Kidney (tissue), 13 donors: ENCODE measurements at regions not wholly inside any gene's neighbourhood (a gene's known extent, or its start where the extent isn't known, plus 50 kb on each side); places are given as distances from the start of the nearest gene placed in this dataset.

ENCODE experiments used
- DNase-seq, 5 donors: peaks; one replicate each; pipeline ENCODE4 v3.0.0-alpha.2; 2013 to 2020
- FAIRE-seq: peaks from 2 replicates; lab custom pipeline; 2012; peaks lifted over from hg19 to GRCh38; lab: Jason Lieb, UNC
- H3K27ac ChIP-seq, 2 donors: one replicate each; pipeline ENCODE4 v1.7.0; 2013; ENCODE audit warnings: low read depth in 2 of 2, low read length in 2 of 2, inconsistent platforms in 1 of 2
- H3K27me3 ChIP-seq: one replicate; pipeline ENCODE4 v1.7.1; 2013; ENCODE audit warnings: low read length, inconsistent platforms; ENCODE audit not compliant: control insufficient read depth, insufficient read depth
- H3K36me3 ChIP-seq, 3 donors: one replicate each; pipeline versions ENCODE4 v1.7.0 to v1.7.1; 2013; ENCODE audit warnings: low read length in 3 of 3, control low read depth in 1 of 3, inconsistent platforms in 1 of 3; ENCODE audit not compliant: insufficient read depth in 3 of 3, control insufficient read depth in 2 of 3
- H3K4me1 ChIP-seq, 3 donors: one replicate each; pipeline versions ENCODE4 v1.7.0 to v1.7.1; 2013; ENCODE audit warnings: low read length in 3 of 3, inconsistent platforms in 1 of 3, low read depth in 1 of 3; ENCODE audit not compliant: control insufficient read depth in 2 of 3, insufficient read depth in 2 of 3
- H3K4me3 ChIP-seq, 3 donors: one replicate each; pipeline versions ENCODE4 v1.7.0 to v1.8.1; 2013; ENCODE audit warnings: low read length in 3 of 3, control low read depth in 1 of 3, inconsistent platforms in 1 of 3
- H3K9ac ChIP-seq, 3 donors: one replicate each; pipeline versions ENCODE4 v1.7.0 to v1.7.1; 2013; ENCODE audit warnings: low read length in 3 of 3, control low read depth in 1 of 3, inconsistent platforms in 1 of 3
- H3K9me3 ChIP-seq, 3 donors: one replicate each; pipeline versions ENCODE4 v1.7.0 to v1.7.1; 2013; ENCODE audit warnings: low read length in 3 of 3, control low read depth in 1 of 3, inconsistent platforms in 1 of 3; ENCODE audit not compliant: control insufficient read depth in 2 of 3, insufficient read depth in 1 of 3
- CTCF ChIP-seq: IDR thresholded peaks from 3 replicates; pipeline ENCODE4 v1.5.1; 2012; ENCODE audit warnings: mild to moderate bottlenecking, moderate library complexity, borderline replicate concordance; ENCODE audit not compliant: insufficient read depth; ENCODE audit errors: extremely low read depth
- intact Hi-C: fragments of 100-400 bp; cut with DNase I; formaldehyde crosslinking; loops from one replicate; pipeline ENCODE4 v1.11.1; 2022
- donor health status: control.
- donor health status: control.
- donor health status: control.
- donor health status: control.
- donor health status: control.
- donor health status: DM: yes; HTN: yes; CAD: no.
- donor health status: Normal renal cell carcinoma (clear cell type).

- no peak overlapping the region for H3K4me3 ChIP-seq
- no peaks in the 10 kb centered on the region for H3K36me3 ChIP-seq
- H3K4me1 ChIP-seq = no peaks in the 10 kb centered on the region
- no peak for FAIRE-seq
- H3K27ac ChIP-seq = no peak overlapping the region
- no peak for TF ChIP-seq CTCF
- H3K9ac ChIP-seq = no peak overlapping the region
- no peaks in the 10 kb centered on the region for H3K27me3 ChIP-seq
- intact Hi-C loops = no loop called here
- H3K9me3 ChIP-seq = no peaks in the 10 kb centered on the region
- no peak for DNase-seq
Observed at GRCh38 chr2:106978647-106979046, 92.7 kb upstream of the ST6GAL2 start.

GRCh38 chr2:106981491-106981890 is 95.5 kb upstream of the ST6GAL2 start:
- Histone ChIP-seq H3K36me3 (no peaks in the 10 kb centered on the region), H3K4me1 (no peaks in the 10 kb centered on the region), H3K9me3 (no peaks in the 10 kb centered on the region), H3K27ac (no peak overlapping the region), H3K27me3 (no peaks in the 10 kb centered on the region), H3K9ac (no peak overlapping the region), H3K4me3 (no peak overlapping the region)
- no peak for TF ChIP-seq CTCF
- intact Hi-C loops = no loop called here
- no peak for FAIRE-seq
- DNase-seq = no peak

- intact Hi-C loops = no loop called here
- FAIRE-seq = no peak
- no peaks in the 10 kb centered on the region for H3K36me3 ChIP-seq
- H3K4me3 ChIP-seq = no peak overlapping the region
- H3K27me3 ChIP-seq = no peaks in the 10 kb centered on the region
- no peak overlapping the region for H3K27ac ChIP-seq
- H3K9ac ChIP-seq = no peak overlapping the region
- no peaks in the 10 kb centered on the region for H3K9me3 ChIP-seq
- H3K4me1 ChIP-seq = no peaks in the 10 kb centered on the region
- no peak for TF ChIP-seq CTCF
- DNase-seq = no peak
Observed at GRCh38 chr2:106982350-106982749, 96.4 kb upstream of the ST6GAL2 start.

GRCh38 chr2:106983305-106983704 is 97.3 kb upstream of the ST6GAL2 start:
- no peak overlapping the region for H3K9ac ChIP-seq
- H3K4me3 ChIP-seq = no peak overlapping the region
- no peaks in the 10 kb centered on the region for H3K36me3 ChIP-seq
- H3K4me1 ChIP-seq = no peaks in the 10 kb centered on the region
- no peak overlapping the region for H3K27ac ChIP-seq
- TF ChIP-seq CTCF = no peak
- FAIRE-seq = no peak
- no peak for DNase-seq
- H3K27me3 ChIP-seq = no peaks in the 10 kb centered on the region
- no peaks in the 10 kb centered on the region for H3K9me3 ChIP-seq
- intact Hi-C loops = no loop called here
